ENCODE measurements at regions not wholly inside any gene's neighbourhood (a gene's known extent, or its start where the extent isn't known, plus 50 kb on each side); places are given as distances from the start of the nearest gene placed in this dataset.
A peak's percentile ranks its signal among the peaks of the same experiment; 100 is the strongest.
"Not testable (repeated sequence)": the region's sequence is repeated elsewhere in the genome, so short reads cannot be mapped to it uniquely, and the experiment has no call there.

DNA sequence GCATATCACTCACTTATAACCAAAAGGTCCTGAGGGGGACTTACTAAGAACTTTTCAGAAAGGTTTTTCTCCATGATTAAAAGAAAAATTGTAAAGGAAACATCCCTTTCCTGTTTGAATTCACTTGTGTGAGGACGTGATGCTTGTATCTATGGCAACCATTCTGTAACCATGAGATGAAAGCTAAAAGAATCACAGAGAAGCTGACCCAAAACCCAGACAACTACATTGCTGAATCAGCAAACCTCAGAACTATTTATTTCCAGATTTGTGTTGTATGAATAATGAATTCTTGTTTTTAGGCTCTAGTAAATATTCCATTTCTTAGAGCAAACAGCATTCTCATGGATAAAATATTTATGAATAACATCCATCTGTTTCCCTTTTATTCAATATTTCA lies 91.2 kb downstream of the RCHY1 start:
- H3K4me3 ChIP-seq (ENCODE audit: low read depth, low read length), result no peak overlapping the region
- TF ChIP-seq CTCF (IDR thresholded peaks at IDR 0.05; ENCODE audit: insufficient read depth, low read depth, low read length), result no peak
- no peak for DNase-seq (ENCODE audit: low read depth)

DNA sequence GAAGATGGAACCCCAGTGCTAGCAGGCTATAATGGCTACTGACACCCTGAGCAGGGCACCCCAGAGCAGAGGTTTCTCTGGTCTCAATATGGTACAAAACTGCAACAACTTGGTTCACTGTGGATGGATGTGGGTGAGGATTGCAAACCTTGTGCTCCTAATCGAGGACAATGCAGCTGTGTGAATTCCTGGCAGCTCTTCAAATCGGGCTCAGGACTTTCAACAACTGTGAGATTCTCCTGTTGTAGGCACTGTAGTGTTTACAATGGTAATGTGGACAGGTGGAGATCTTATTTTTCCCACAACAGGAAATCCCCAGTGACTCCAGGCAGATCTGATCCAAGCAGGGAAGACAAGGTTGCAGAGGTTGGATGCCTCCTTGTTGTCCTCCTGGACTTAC lies 101.5 kb downstream of the RCHY1 start:
- H3K4me3 ChIP-seq (ENCODE audit: low read depth, low read length), result no peak overlapping the region
- TF ChIP-seq CTCF (IDR thresholded peaks at IDR 0.05; ENCODE audit: insufficient read depth, low read depth, low read length), result no peak
- DNase-seq (ENCODE audit: low read depth), result no peak

DNA sequence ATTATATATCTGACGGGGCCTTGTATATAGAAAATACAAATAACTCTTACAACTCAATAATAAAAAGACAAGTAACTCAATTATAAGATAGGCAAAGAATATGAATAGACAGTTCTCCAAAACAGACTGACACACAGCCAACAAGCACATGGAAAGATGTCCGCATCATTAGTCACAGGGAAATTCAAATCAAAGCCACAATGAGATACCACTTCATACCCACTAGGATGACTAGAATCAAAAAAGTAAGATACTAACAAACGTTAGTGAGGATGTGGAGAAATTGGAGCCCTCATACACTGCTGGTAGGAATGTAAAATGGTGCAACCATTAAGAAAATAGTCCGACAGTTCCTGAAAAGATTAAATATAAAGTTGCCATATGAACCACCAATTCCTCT lies 115.7 kb downstream of the RCHY1 start:
- no peak for DNase-seq (ENCODE audit: low read depth)
- TF ChIP-seq CTCF (IDR thresholded peaks at IDR 0.05; ENCODE audit: insufficient read depth, low read depth, low read length), result no peak

DNA sequence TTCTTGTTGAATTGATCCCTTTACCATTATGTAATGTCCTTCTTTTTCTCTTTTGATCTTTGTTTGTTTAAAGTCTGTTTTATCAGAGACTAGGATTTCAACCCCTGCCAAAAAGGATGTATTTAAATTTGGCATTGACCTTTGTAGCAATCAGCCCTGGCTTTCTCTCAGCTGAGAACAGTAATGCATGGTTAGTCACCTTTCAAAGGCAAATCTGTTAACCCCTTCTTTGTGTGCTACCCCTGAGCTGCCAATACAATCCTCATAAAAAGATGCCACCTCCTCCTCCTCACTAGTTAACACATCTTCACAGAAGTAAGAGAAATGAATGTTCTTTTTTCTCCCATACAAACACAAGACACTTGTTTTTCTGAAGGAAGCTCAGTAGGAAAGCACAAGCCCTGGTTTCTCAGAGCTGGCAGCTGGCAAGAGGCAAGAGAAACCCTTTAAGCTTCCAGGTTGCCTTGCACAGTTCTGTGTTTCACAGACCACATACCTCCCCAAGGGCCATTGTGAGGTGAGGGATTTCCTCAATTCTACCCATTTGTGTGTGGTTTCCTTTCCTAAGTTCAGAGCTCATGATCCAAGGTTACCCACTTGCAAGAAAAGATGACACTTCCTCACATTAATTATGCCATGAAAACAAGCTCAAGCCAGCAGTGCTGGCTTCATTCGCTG lies 122.6 kb downstream of the RCHY1 start:
- DNase-seq (ENCODE audit: low read depth), result no peak
- H3K4me3 ChIP-seq (ENCODE audit: low read depth, low read length), result no peak overlapping the region
- TF ChIP-seq CTCF (IDR thresholded peaks at IDR 0.05; ENCODE audit: insufficient read depth, low read depth, low read length), result no peak

More for the DNA sequence above, 115.7 kb downstream of the RCHY1 start:
- no peak overlapping the region for H3K4me3 ChIP-seq (ENCODE audit: low read depth, low read length)

DNA sequence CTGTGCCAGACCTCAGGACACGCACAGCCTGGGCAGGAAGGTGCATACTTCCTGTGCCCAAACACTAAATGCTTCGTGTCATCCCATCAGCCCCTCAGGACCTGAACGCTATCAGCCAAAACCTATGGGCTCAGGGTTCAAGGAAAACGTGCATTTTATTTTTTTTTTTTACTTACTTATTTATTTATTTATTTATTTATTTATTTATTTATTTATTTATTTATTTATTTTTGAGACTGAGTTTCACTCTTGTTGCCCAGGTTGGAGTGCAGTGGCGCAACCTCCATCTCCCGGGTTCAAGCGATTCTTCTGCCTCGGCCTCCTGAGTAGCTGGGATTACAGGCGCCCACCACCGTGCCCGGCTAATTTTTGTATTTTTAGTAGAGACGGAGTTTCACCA lies 127.8 kb downstream of the RCHY1 start:
- DNase-seq (ENCODE audit: low read depth); H3K4me3 ChIP-seq (ENCODE audit: low read depth, low read length): not testable (repeated sequence)

DNA sequence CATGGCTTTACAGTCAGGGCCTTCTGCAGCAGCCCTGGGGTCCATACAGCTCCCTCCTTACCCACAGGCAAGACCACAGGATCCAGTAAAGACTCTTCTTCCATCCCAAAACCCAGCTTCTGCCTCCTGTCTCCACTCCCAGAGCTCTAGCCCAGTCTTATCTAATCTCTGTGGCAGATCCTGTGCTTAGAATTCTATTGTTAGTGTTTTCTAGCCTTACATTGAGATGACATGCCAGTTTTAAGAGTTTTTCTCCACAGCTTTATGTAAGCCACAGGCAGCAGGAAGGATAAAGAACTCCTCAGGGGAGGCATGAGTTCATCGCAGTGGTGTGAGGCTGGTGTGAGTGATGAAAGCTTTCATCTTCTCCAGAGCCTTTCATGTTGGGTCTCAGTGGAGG lies 129.1 kb downstream of the RCHY1 start:
- peak; percentile 3 for DNase-seq (ENCODE audit: low read depth)
- H3K4me3 ChIP-seq (ENCODE audit: low read depth, low read length), result no peak overlapping the region

GRCh38 chr4:75376543-75376942 lies 137.7 kb downstream of the RCHY1 start:
- DNase-seq (ENCODE audit: low read depth), result no peak
- no peak for TF ChIP-seq CTCF (IDR thresholded peaks at IDR 0.05; ENCODE audit: insufficient read depth, low read depth, low read length)
- no peak overlapping the region for H3K4me3 ChIP-seq (ENCODE audit: low read depth, low read length)

More for the DNA sequence above, 129.1 kb downstream of the RCHY1 start:
- no peak for TF ChIP-seq CTCF (IDR thresholded peaks at IDR 0.05; ENCODE audit: insufficient read depth, low read depth, low read length)

Data from fibroblast of villous mesenchyme (primary cell).